H1 (cell line): ENCODE measurements at regions not wholly inside any gene's neighbourhood (a gene's known extent, or its start where the extent isn't known, plus 50 kb on each side); places are given as distances from the start of the nearest gene placed in this dataset.

ENCODE experiments used
- CTCF ChIA-PET: fragments of 300-600 bp; sonication (Branson Sonifier 250); formaldehyde crosslinking; loops from one replicate; lab custom pipeline; 2021; ENCODE audit not compliant: partially characterized antibody; lab: Charles Lee
- POLR2A ChIA-PET: fragments of 300-600 bp; sonication (Branson Sonifier 250); formaldehyde crosslinking; loops from one replicate; lab custom pipeline; 2021; ENCODE audit warnings: inconsistent platforms; ENCODE audit not compliant: partially characterized antibody; lab: Charles Lee
- DNase-seq, 2 experiments: peaks; one replicate each; pipeline versions ENCODE4 v3.0.0 to v3.0.0-alpha.2; 2010 to 2022; ENCODE audit warnings: low spot score in 2 of 2, low read depth in 1 of 2, mixed read lengths in 1 of 2
- FAIRE-seq: peaks from 2 replicates; lab custom pipeline; 2011; peaks lifted over from hg19 to GRCh38; lab: Jason Lieb, UNC
- H2AFZ ChIP-seq: 2 replicates; pipeline ENCODE4 v1.8.1; 2012; ENCODE audit warnings: low read length, inconsistent platforms
- H2AK5ac ChIP-seq: 2 replicates; pipeline ENCODE4 v1.6.1; 2013; ENCODE audit warnings: low read depth, low read length
- H2BK120ac ChIP-seq: replicated peaks from 2 replicates; pipeline ENCODE3; 2013; ENCODE audit warnings: low read depth, low read length, inconsistent platforms
- H2BK12ac ChIP-seq: 2 replicates; pipeline ENCODE4 v1.6.1; 2013; ENCODE audit warnings: low read depth, low read length
- H2BK15ac ChIP-seq: 2 replicates; pipeline ENCODE4 v1.6.1; 2013; ENCODE audit warnings: low read length
- H2BK20ac ChIP-seq: 2 replicates; pipeline ENCODE4 v1.6.1; 2013; ENCODE audit warnings: low read length
- H2BK5ac ChIP-seq: 2 replicates; pipeline ENCODE4 v1.6.1; 2013; ENCODE audit warnings: low read depth, low read length
- H3K14ac ChIP-seq: 2 replicates; pipeline ENCODE4 v1.6.1; 2013; ENCODE audit warnings: inconsistent platforms; ENCODE audit not compliant: insufficient read length
- H3K18ac ChIP-seq: 2 replicates; pipeline ENCODE4 v1.6.1; 2013; ENCODE audit warnings: low read length; ENCODE audit errors: extremely low read depth
- H3K23ac ChIP-seq: 2 replicates; pipeline ENCODE4 v1.6.1; 2013; ENCODE audit warnings: inconsistent platforms; ENCODE audit not compliant: insufficient read length
- H3K23me2 ChIP-seq: 2 replicates; pipeline ENCODE4 v1.6.1; 2013; ENCODE audit warnings: low read depth, low read length
- H3K27ac ChIP-seq: 2 replicates; pipeline ENCODE4 v1.6.1; 2011; ENCODE audit warnings: low read depth, low read length, inconsistent platforms
- H3K27me3 ChIP-seq, 4 experiments: replicated peaks in 1 of 4; 1 replicate in 1 of 4; 2 replicates in 3 of 4; pipeline versions ENCODE4 v1.6.1 to v1.8.1; 2011 to 2013; ENCODE audit warnings: low read length in 3 of 4, mild to moderate bottlenecking in 3 of 4, inconsistent platforms in 2 of 4, mixed read lengths in 2 of 4, moderate library complexity in 1 of 4; ENCODE audit not compliant: control insufficient read depth in 3 of 4, insufficient read depth in 3 of 4; ENCODE audit errors: extremely low read depth in 1 of 4
- H3K36me3 ChIP-seq, 4 experiments: 2 replicates each; pipeline versions ENCODE4 v1.6.1 to v1.8.1; 2011 to 2013; ENCODE audit warnings: mild to moderate bottlenecking in 4 of 4, low read length in 3 of 4, moderate library complexity in 2 of 4, control low read depth in 1 of 4, inconsistent platforms in 1 of 4; ENCODE audit not compliant: insufficient read depth in 4 of 4, control insufficient read depth in 2 of 4
- H3K4ac ChIP-seq: replicated peaks from 2 replicates; pipeline ENCODE3; 2013; ENCODE audit warnings: low read length, low read depth, mixed read lengths, inconsistent platforms; ENCODE audit not compliant: insufficient read length
- H3K4me1 ChIP-seq, 4 experiments: replicated peaks in 1 of 4; 1 replicate in 1 of 4; 2 replicates in 3 of 4; pipeline versions ENCODE4 v1.6.1 to v1.8.1; 2011 to 2013; ENCODE audit warnings: low read length in 3 of 4, inconsistent platforms in 2 of 4, mixed read lengths in 1 of 4; ENCODE audit not compliant: insufficient read depth in 4 of 4, control insufficient read depth in 3 of 4
- H3K4me2 ChIP-seq, 2 experiments: 2 replicates each; pipeline versions ENCODE4 v1.6.1 to v1.8.1; 2011 to 2013; ENCODE audit warnings: low read depth in 2 of 2, low read length in 2 of 2, control low read depth in 1 of 2, inconsistent platforms in 1 of 2, mild to moderate bottlenecking in 1 of 2; ENCODE audit not compliant: insufficient read depth in 1 of 2
- H3K4me3 ChIP-seq, 4 experiments: fragments of 200-600, 300-600 bp in 1 of 4; sonication (generic), shearing (Covaris generic), sonication (Bioruptor Twin) in 1 of 4; 2 replicates each; pipeline versions ENCODE4 v1.5.1 to v1.8.1; 2011 to 2016; ENCODE audit warnings: low read length in 4 of 4, low read depth in 3 of 4, control low read depth in 2 of 4, inconsistent platforms in 2 of 4, mild to moderate bottlenecking in 2 of 4, mixed read lengths in 1 of 4, moderate library complexity in 1 of 4; ENCODE audit not compliant: insufficient read depth in 2 of 4; ENCODE audit errors: extremely low read depth in 1 of 4
- H3K56ac ChIP-seq: replicated peaks from 2 replicates; pipeline ENCODE3; 2013; ENCODE audit warnings: low read depth, mild to moderate bottlenecking, mixed read lengths, low read length, inconsistent platforms; ENCODE audit not compliant: insufficient read length
- H3K79me1 ChIP-seq: 2 replicates; pipeline ENCODE4 v1.6.1; 2013; ENCODE audit warnings: low read depth, low read length, control low read depth
- H3K79me2 ChIP-seq, 2 experiments: 2 replicates each; pipeline versions ENCODE4 v1.6.1 to v1.8.1; 2012 to 2013; ENCODE audit warnings: low read length in 2 of 2, mild to moderate bottlenecking in 2 of 2, inconsistent platforms in 1 of 2; ENCODE audit not compliant: insufficient read depth in 2 of 2, control insufficient read depth in 1 of 2
- H3K9ac ChIP-seq, 4 experiments: replicated peaks in 1 of 4; 1 replicate in 1 of 4; 2 replicates in 3 of 4; pipeline versions ENCODE4 v1.6.1 to v1.8.1; 2011 to 2013; ENCODE audit warnings: low read depth in 3 of 4, low read length in 3 of 4, control low read depth in 2 of 4, mild to moderate bottlenecking in 2 of 4, moderate library complexity in 2 of 4, inconsistent platforms in 1 of 4; ENCODE audit errors: extremely low read depth in 1 of 4
- H3K9me3 ChIP-seq, 2 experiments: 2 replicates each; pipeline versions ENCODE4 v1.6.1 to v1.8.1; 2012 to 2013; ENCODE audit warnings: mild to moderate bottlenecking in 2 of 2, moderate library complexity in 2 of 2, control low read depth in 1 of 2, inconsistent platforms in 1 of 2, low read depth in 1 of 2, low read length in 1 of 2, mixed read lengths in 1 of 2; ENCODE audit not compliant: insufficient read depth in 2 of 2
- H4K20me1 ChIP-seq, 2 experiments: replicated peaks in 1 of 2; 2 replicates each; pipeline versions ENCODE3 to v1.8.1; 2011 to 2013; ENCODE audit warnings: inconsistent platforms in 2 of 2, low read length in 2 of 2, mild to moderate bottlenecking in 1 of 2; ENCODE audit not compliant: insufficient read depth in 2 of 2, control insufficient read depth in 1 of 2
- H4K5ac ChIP-seq: 2 replicates; pipeline ENCODE4 v1.6.1; 2013; ENCODE audit warnings: low read length, low read depth, mixed read lengths, inconsistent platforms; ENCODE audit not compliant: insufficient read length
- H4K8ac ChIP-seq: 2 replicates; pipeline ENCODE4 v1.8.0; 2013; ENCODE audit warnings: mild to moderate bottlenecking, moderate library complexity, low read length, inconsistent platforms; ENCODE audit not compliant: insufficient read depth; ENCODE audit errors: extremely low read depth
- H4K91ac ChIP-seq: replicated peaks from 2 replicates; pipeline ENCODE3; 2013; ENCODE audit warnings: low read length, mixed read lengths, inconsistent platforms; ENCODE audit not compliant: insufficient read length
- BRCA1 ChIP-seq: IDR thresholded peaks from 2 replicates; pipeline ENCODE4 v1.6.1; 2012; ENCODE audit warnings: low read depth, low read length, improper control_type of control experiment
- CBX8 ChIP-seq: fragments of 300-800, 300-1000 bp; sonication (generic); IDR thresholded peaks from 2 replicates; pipeline ENCODE4 v1.7.1; 2016; ENCODE audit warnings: low read depth, low read length, borderline replicate concordance
- FOSL1 ChIP-seq: IDR thresholded peaks from 2 replicates; pipeline ENCODE4 v1.6.1; 2011; ENCODE audit warnings: mild to moderate bottlenecking, low read depth, low read length, moderate library complexity; ENCODE audit not compliant: insufficient read depth
- GTF2F1 ChIP-seq: IDR thresholded peaks from 2 replicates; pipeline ENCODE4 v1.6.1; 2012; ENCODE audit warnings: low read depth, low read length, improper control_type of control experiment, borderline replicate concordance
- MAFK ChIP-seq: IDR thresholded peaks from 2 replicates; pipeline ENCODE4 v1.6.1; 2012; ENCODE audit warnings: low read depth, mild to moderate bottlenecking, improper control_type of control experiment, low read length
- RAD21 ChIP-seq, 2 experiments: IDR thresholded peaks in 1 of 2; conservative IDR thresholded peaks in 1 of 2; 2 replicates each; pipeline ENCODE4 v1.6.1; 2011; ENCODE audit warnings: low read depth in 2 of 2, low read length in 2 of 2, improper control_type of control experiment in 1 of 2, inconsistent platforms in 1 of 2, mild to moderate bottlenecking in 1 of 2, moderate library complexity in 1 of 2
- SAP30 ChIP-seq: fragments of 300-600 bp; sonication (generic); IDR thresholded peaks from 2 replicates; pipeline ENCODE4 v1.7.1; 2012; ENCODE audit warnings: low read length, moderate library complexity, mild to moderate bottlenecking, inconsistent platforms; ENCODE audit not compliant: insufficient read depth, insufficient replicate concordance
- SIRT6 ChIP-seq: IDR thresholded peaks from one replicate; pipeline ENCODE4 v1.7.1; 2012; ENCODE audit warnings: low read length, inconsistent platforms
- TEAD4 ChIP-seq: IDR thresholded peaks from 2 replicates; pipeline ENCODE4 v1.6.1; 2012; ENCODE audit warnings: low read depth, low read length, inconsistent platforms, mixed read lengths
- WGBS, 2 experiments: shearing (Covaris generic) in 1 of 2; methylation state at CpG; one replicate each; pipeline versions ENCODE4 v1.1.6 to v1.1.7; 2013 to 2015; ENCODE audit warnings: low lambda C conversion rate in 2 of 2, mixed read lengths in 2 of 2, inconsistent platforms in 1 of 2, low coverage in 1 of 2, missing lambda C conversion rate in 1 of 2; ENCODE audit not compliant: insufficient replicate concordance in 2 of 2, insufficient coverage in 1 of 2, insufficient read length in 1 of 2; ENCODE audit errors: extremely low coverage in 1 of 2, missing lambda C conversion rate in 1 of 2; 5-methylcytosine and 5-hydroxymethylcytosine counted together

GRCh38 chr2:188892636-188893035 is 81.5 kb upstream of the COL3A1 start:
- no peak for DNase-seq
- TF ChIP-seq BRCA1 = no peak
- no peak for TF ChIP-seq SAP30
- no peak for TF ChIP-seq GTF2F1
- TF ChIP-seq RAD21 (IDR thresholded peaks at IDR 0.05 in 1 of 2, conservative IDR thresholded peaks at IDR 0.05 in 1 of 2; ENCODE audit: low read depth in 2 of 2, low read length in 2 of 2) = no peak
- TF ChIP-seq FOSL1 = no peak
- TF ChIP-seq TEAD4 = no peak
- TF ChIP-seq MAFK = no peak
- TF ChIP-seq SIRT6 = no peak
- no peak for TF ChIP-seq CBX8

More at GRCh38 chr2:188892636-188893035, 81.5 kb upstream of the COL3A1 start:
- Histone ChIP-seq H4K5ac (no peak overlapping the region), H3K79me2 (no peaks in the 10 kb centered on the region), H3K56ac (no peak overlapping the region), H4K91ac (no peak overlapping the region), H4K20me1 (no peaks in the 10 kb centered on the region), H2AK5ac (no peak overlapping the region), H2BK15ac (no peak overlapping the region), H2BK12ac (no peak overlapping the region), H3K36me3 (no peaks in the 10 kb centered on the region), H4K8ac (no peak overlapping the region), H3K23ac (no peak overlapping the region), H3K18ac (no peak overlapping the region), H2BK5ac (no peak overlapping the region), H3K4me1 (no peaks in the 10 kb centered on the region), H2BK120ac (no peak overlapping the region), H3K27me3 (no peaks in the 10 kb centered on the region), H3K14ac (no peak overlapping the region), H3K23me2 (no peaks in the 10 kb centered on the region), H2AFZ (no peak overlapping the region), H3K4me3 (no peak overlapping the region), H3K4ac (no peak overlapping the region), H3K4me2 (no peak overlapping the region), H2BK20ac (no peak overlapping the region), H3K27ac (no peak overlapping the region), H3K9me3 (peaks cover 3% of the 10 kb centered on the region in 2 experiments; a peak in 3 of 4 replicates), H3K9ac (no peak overlapping the region), H3K79me1 (no peaks in the 10 kb centered on the region)
- CTCF ChIA-PET = interaction anchor here (0.8 kb wide), 1 partner anchor 133 kb away, joined by 3 read pairs; no protein-coding TSS in a partner anchor
- POLR2A ChIA-PET = no interaction called here
- FAIRE-seq = no peak
- 93% methylated on average over 1 of the region's 1 CpG; no CpG with 5 or more reads in 1 of the 2 experiments for WGBS, 2 experiments
